ENCODE measurements at regions not wholly inside any gene's neighbourhood (a gene's known extent, or its start where the extent isn't known, plus 50 kb on each side); places are given as distances from the start of the nearest gene placed in this dataset.

DNA sequence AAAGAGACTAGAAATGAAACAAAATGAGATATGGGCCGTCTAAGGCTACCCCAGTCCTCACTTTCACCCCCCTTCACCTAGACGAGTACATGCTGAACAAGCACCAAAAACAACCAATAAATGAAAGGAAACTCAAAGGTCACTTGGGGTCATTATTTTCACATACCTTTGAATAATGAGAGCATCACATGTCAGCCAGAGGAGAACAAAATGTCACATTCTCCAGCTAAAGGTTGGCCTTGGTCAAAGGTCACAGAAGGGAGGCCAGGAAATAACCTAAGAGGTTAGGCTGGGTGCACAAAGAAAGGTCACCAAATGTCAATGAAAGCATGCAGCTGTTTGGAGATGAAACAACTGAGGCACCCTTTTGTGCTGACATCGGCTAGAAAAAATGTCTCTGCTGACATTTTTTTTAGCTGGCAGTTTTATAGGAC lies 288.7 kb upstream of the USP25 start (continued):
- no peak for TF ChIP-seq ZNF207 (IDR thresholded peaks at IDR 0.05; ENCODE audit: borderline replicate concordance)
- TF ChIP-seq, protein P1, sequence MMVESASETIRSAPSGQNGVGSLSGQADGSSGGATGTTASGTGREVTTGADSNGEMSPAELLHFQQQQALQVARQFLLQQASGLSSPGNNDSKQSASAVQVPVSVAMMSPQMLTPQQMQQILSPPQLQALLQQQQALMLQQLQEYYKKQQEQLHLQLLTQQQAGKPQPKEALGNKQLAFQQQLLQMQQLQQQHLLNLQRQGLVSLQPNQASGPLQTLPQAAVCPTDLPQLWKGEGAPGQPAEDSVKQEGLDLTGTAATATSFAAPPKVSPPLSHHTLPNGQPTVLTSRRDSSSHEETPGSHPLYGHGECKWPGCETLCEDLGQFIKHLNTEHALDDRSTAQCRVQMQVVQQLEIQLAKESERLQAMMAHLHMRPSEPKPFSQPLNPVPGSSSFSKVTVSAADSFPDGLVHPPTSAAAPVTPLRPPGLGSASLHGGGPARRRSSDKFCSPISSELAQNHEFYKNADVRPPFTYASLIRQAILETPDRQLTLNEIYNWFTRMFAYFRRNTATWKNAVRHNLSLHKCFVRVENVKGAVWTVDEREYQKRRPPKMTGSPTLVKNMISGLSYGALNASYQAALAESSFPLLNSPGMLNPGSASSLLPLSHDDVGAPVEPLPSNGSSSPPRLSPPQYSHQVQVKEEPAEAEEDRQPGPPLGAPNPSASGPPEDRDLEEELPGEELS (CRISPR knock-in tag; IDR thresholded peaks at IDR 0.05): peak; percentile 97
- TF ChIP-seq CHD4 (IDR thresholded peaks at IDR 0.05; ENCODE audit: borderline replicate concordance, low read length): no peak
- TF ChIP-seq RBFOX2 (IDR thresholded peaks at IDR 0.05; ENCODE audit: low read depth, low read length): 0 out of 2 replicates have a peak, but pooled peaks have one; percentile 4
- TF ChIP-seq, protein P2, sequence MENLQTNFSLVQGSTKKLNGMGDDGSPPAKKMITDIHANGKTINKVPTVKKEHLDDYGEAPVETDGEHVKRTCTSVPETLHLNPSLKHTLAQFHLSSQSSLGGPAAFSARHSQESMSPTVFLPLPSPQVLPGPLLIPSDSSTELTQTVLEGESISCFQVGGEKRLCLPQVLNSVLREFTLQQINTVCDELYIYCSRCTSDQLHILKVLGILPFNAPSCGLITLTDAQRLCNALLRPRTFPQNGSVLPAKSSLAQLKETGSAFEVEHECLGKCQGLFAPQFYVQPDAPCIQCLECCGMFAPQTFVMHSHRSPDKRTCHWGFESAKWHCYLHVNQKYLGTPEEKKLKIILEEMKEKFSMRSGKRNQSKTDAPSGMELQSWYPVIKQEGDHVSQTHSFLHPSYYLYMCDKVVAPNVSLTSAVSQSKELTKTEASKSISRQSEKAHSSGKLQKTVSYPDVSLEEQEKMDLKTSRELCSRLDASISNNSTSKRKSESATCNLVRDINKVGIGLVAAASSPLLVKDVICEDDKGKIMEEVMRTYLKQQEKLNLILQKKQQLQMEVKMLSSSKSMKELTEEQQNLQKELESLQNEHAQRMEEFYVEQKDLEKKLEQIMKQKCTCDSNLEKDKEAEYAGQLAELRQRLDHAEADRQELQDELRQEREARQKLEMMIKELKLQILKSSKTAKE (CRISPR knock-in tag; IDR thresholded peaks at IDR 0.05; ENCODE audit: borderline replicate concordance): peak; percentile 92
- peak; percentile 92 for TF ChIP-seq PPARG (CRISPR knock-in tag; conservative IDR thresholded peaks at IDR 0.05)
- no peak for TF ChIP-seq ZFP41 (CRISPR knock-in tag; IDR thresholded peaks at IDR 0.05; ENCODE audit: borderline replicate concordance)
- peak; percentile 51; the same call in 1 of the 2 replicates for TF ChIP-seq ZFP36L1 (CRISPR knock-in tag; IDR thresholded peaks at IDR 0.05)
- no peak; the same call in 1 of the 2 replicates for TF ChIP-seq HIVEP1 (CRISPR knock-in tag; IDR thresholded peaks at IDR 0.05)
- TF ChIP-seq SP1 (IDR thresholded peaks at IDR 0.05): no peak
- no peak for TF ChIP-seq SP1 (CRISPR knock-in tag; IDR thresholded peaks at IDR 0.05)
- no peak for TF ChIP-seq ZNF550 (CRISPR knock-in tag; IDR thresholded peaks at IDR 0.05; ENCODE audit: borderline replicate concordance)
- TF ChIP-seq, protein P3, sequence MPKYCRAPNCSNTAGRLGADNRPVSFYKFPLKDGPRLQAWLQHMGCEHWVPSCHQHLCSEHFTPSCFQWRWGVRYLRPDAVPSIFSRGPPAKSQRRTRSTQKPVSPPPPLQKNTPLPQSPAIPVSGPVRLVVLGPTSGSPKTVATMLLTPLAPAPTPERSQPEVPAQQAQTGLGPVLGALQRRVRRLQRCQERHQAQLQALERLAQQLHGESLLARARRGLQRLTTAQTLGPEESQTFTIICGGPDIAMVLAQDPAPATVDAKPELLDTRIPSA (CRISPR knock-in tag; IDR thresholded peaks at IDR 0.05; ENCODE audit: borderline replicate concordance): no peak
- peak; percentile 61; the same call in 1 of the 2 replicates for TF ChIP-seq TBX3 (IDR thresholded peaks at IDR 0.05; ENCODE audit: borderline replicate concordance)
- 0 out of 2 replicates have a peak, but pooled peaks have one; percentile 48 for TF ChIP-seq ZNF557 (CRISPR knock-in tag; IDR thresholded peaks at IDR 0.05)
- no peak for TF ChIP-seq HNRNPL (IDR thresholded peaks at IDR 0.05; ENCODE audit: low read depth, low read length)
- TF ChIP-seq CHD2 (IDR thresholded peaks at IDR 0.05; ENCODE audit: low read depth, low read length): no peak
- TF ChIP-seq PAF1 (CRISPR knock-in tag; IDR thresholded peaks at IDR 0.05): no peak
- TF ChIP-seq, protein P4, sequence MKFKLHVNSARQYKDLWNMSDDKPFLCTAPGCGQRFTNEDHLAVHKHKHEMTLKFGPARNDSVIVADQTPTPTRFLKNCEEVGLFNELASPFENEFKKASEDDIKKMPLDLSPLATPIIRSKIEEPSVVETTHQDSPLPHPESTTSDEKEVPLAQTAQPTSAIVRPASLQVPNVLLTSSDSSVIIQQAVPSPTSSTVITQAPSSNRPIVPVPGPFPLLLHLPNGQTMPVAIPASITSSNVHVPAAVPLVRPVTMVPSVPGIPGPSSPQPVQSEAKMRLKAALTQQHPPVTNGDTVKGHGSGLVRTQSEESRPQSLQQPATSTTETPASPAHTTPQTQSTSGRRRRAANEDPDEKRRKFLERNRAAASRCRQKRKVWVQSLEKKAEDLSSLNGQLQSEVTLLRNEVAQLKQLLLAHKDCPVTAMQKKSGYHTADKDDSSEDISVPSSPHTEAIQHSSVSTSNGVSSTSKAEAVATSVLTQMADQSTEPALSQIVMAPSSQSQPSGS (CRISPR knock-in tag; IDR thresholded peaks at IDR 0.05): peak; percentile 96
- peak; percentile 84 for TF ChIP-seq ZBTB7B (CRISPR knock-in tag; IDR thresholded peaks at IDR 0.05)
- TF ChIP-seq, protein P5, sequence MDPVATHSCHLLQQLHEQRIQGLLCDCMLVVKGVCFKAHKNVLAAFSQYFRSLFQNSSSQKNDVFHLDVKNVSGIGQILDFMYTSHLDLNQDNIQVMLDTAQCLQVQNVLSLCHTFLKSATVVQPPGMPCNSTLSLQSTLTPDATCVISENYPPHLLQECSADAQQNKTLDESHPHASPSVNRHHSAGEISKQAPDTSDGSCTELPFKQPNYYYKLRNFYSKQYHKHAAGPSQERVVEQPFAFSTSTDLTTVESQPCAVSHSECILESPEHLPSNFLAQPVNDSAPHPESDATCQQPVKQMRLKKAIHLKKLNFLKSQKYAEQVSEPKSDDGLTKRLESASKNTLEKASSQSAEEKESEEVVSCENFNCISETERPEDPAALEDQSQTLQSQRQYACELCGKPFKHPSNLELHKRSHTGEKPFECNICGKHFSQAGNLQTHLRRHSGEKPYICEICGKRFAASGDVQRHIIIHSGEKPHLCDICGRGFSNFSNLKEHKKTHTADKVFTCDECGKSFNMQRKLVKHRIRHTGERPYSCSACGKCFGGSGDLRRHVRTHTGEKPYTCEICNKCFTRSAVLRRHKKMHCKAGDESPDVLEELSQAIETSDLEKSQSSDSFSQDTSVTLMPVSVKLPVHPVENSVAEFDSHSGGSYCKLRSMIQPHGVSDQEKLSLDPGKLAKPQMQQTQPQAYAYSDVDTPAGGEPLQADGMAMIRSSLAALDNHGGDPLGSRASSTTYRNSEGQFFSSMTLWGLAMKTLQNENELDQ (CRISPR knock-in tag; IDR thresholded peaks at IDR 0.05; ENCODE audit: borderline replicate concordance): peak; percentile 73; the same call in 1 of the 2 replicates
- no peak for TF ChIP-seq ZSCAN25 (CRISPR knock-in tag; IDR thresholded peaks at IDR 0.05)
- peak; percentile 90 for TF ChIP-seq TBL1XR1 (IDR thresholded peaks at IDR 0.05; ENCODE audit: borderline replicate concordance, low read length, partially characterized antibody)
